Glutamatergic neuron (in vitro differentiated cells): ENCODE measurements at regions not wholly inside any gene's neighbourhood (a gene's known extent, or its start where the extent isn't known, plus 50 kb on each side); places are given as distances from the start of the nearest gene placed in this dataset.

ENCODE experiments used
- DNase-seq: peaks from one replicate; pipeline ENCODE4 v3.0.0; 2022
- H3K27ac Mint-ChIP-seq: one replicate; pipeline ENCODE4 v1.8.0; 2020; ENCODE audit warnings: mild to moderate bottlenecking, mixed read lengths, inconsistent platforms; ENCODE audit not compliant: unreplicated experiment
- H3K27me3 Mint-ChIP-seq: one replicate; pipeline ENCODE4 v1.8.0; 2020; ENCODE audit warnings: mild to moderate bottlenecking, moderate library complexity, mixed read lengths, inconsistent platforms; ENCODE audit not compliant: unreplicated experiment
- H3K36me3 Mint-ChIP-seq: one replicate; pipeline ENCODE4 v1.8.0; 2020; ENCODE audit warnings: mild to moderate bottlenecking, mixed read lengths, inconsistent platforms; ENCODE audit not compliant: unreplicated experiment
- H3K4me1 Mint-ChIP-seq: one replicate; pipeline ENCODE4 v1.8.0; 2020; ENCODE audit warnings: mild to moderate bottlenecking, low read depth, mixed read lengths, inconsistent platforms; ENCODE audit not compliant: unreplicated experiment
- H3K4me3 Mint-ChIP-seq: one replicate; pipeline ENCODE4 v1.8.0; 2020; ENCODE audit warnings: mild to moderate bottlenecking, mixed read lengths, inconsistent platforms; ENCODE audit not compliant: unreplicated experiment
- H3K9me3 Mint-ChIP-seq: one replicate; pipeline ENCODE4 v1.8.0; 2020; ENCODE audit warnings: mild to moderate bottlenecking, moderate library complexity, mixed read lengths, inconsistent platforms; ENCODE audit not compliant: unreplicated experiment
- CTCF ChIP-seq: fragments of 200-600 bp; sonication (generic); IDR thresholded peaks from one replicate; pipeline ENCODE4 v1.5.0; 2021; ENCODE audit not compliant: partially characterized antibody, unreplicated experiment

DNA sequence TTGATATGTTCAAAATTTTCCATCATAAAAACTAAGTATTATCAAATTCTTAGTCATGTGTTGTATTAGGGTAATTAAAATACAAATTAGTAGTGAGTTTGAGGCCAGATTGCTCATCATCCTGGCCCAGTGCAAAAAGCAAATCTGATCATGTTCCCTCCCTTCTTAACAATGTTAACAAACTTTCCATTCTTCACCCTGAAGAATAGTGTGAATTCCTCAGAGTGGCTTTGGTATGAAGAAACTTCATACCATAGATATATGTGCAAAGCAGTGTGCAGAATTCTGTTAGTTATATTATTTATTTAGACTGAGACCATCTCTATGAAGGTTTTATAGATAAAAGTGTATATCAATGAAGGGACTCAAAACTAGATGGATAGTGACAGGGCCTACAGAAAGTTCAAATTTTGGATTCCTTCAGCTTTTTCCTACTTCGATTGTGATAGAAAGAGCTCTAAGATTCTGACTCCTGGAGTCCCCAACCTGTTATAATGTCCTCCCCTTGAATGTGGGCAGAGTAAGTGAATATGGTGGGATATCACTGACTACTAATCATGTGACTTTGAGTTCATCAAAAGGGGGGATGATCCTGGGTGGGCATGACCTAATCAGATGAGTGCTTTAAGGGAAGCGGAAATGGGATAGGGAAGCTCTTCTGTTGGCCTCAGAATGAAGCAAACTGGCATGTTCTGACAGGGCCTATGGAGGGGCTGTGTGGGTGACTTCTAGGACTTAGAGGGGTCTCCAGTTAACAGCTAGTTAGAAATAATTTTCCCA is 271.4 kb downstream of the BTG1 start:
- H3K27ac Mint-ChIP-seq = no peak overlapping the region
- no peaks in the 10 kb centered on the region for H3K27me3 Mint-ChIP-seq
- TF ChIP-seq CTCF = no peak
- peaks cover 8% of the 10 kb centered on the region for H3K9me3 Mint-ChIP-seq
- H3K36me3 Mint-ChIP-seq = peaks cover 5% of the 10 kb centered on the region
- peaks cover 12% of the 10 kb centered on the region for H3K4me1 Mint-ChIP-seq
- no peak for DNase-seq
- no peak overlapping the region for H3K4me3 Mint-ChIP-seq

GRCh38 chr12:91871751-91872150 is 273.9 kb downstream of the BTG1 start:
- Mint-ChIP-seq H3K27me3 (no peaks in the 10 kb centered on the region), H3K4me1 (peaks cover 2% of the 10 kb centered on the region), H3K9me3 (peaks cover 7% of the 10 kb centered on the region), H3K27ac (no peak overlapping the region), H3K4me3 (no peak overlapping the region), H3K36me3 (peaks cover 5% of the 10 kb centered on the region)
- TF ChIP-seq CTCF = no peak
- DNase-seq = no peak

DNA sequence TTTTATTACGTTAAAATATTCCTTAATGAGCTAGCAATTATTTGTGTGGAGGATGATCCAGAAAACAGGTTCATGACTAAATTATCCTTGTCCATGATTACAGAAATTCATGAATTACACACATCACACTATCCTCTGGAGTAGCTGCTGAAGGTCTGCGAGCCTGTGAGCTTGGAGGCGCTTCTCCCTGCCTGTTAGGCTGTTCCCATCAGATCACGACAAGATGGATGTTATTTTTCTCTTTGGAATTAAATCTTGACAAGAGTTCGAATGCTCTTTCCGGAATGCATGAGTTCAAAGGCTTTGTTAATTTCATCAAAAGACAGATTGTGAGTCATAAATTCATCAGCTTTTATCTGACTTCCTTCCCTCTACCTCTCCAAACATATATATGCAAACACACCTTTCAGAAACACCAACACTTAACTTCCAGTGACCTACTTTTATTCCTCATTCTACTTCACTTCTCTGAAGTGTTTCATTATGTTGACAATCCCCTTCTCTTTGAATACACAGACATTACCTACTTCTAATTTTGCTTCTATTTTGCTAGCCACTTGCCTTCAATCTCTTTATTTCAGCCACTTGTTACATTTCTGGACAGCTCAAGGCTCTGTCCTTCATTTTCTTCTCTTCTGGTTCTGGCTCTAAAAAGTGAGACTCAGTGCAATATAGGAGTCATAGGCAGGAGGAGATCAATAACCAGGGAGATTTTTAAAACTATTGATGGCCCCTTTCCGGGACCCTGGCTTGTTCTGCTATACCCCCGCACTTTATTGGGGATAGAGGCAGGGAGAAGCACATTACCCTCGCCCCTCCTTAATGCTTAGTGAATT is 274.6 kb downstream of the BTG1 start:
- DNase-seq = no peak
- no peak for TF ChIP-seq CTCF
- H3K27ac Mint-ChIP-seq = no peak overlapping the region
- H3K27me3 Mint-ChIP-seq = no peaks in the 10 kb centered on the region
- no peak overlapping the region for H3K4me3 Mint-ChIP-seq
- peaks cover 5% of the 10 kb centered on the region for H3K36me3 Mint-ChIP-seq
- H3K4me1 Mint-ChIP-seq = no peaks in the 10 kb centered on the region
- H3K9me3 Mint-ChIP-seq = peaks cover 5% of the 10 kb centered on the region

DNA sequence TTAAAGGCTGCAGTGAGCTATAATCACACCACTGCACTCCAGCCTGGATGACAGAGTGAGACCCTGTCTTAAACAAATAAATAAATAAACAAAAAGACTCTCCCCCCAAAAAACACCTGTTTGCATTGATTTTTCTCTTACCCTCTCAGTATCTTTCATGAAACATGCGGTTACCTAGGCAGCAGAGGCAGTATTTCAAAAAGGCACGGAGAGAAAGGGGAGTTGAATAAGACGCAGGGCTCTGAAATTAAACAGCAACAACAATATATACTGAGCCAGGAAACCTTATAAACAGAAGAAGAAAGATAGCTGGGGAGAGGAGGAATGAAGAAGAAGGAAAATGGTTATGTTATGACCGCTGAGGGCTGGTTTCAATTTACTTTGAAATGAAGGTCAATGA is 277.6 kb downstream of the BTG1 start:
- no peak overlapping the region for H3K4me3 Mint-ChIP-seq
- no peak overlapping the region for H3K27ac Mint-ChIP-seq
- H3K4me1 Mint-ChIP-seq = no peaks in the 10 kb centered on the region
- DNase-seq = no peak
- no peaks in the 10 kb centered on the region for H3K27me3 Mint-ChIP-seq
- TF ChIP-seq CTCF = no peak
- H3K9me3 Mint-ChIP-seq = peaks cover 4% of the 10 kb centered on the region
- H3K36me3 Mint-ChIP-seq = no peaks in the 10 kb centered on the region

DNA sequence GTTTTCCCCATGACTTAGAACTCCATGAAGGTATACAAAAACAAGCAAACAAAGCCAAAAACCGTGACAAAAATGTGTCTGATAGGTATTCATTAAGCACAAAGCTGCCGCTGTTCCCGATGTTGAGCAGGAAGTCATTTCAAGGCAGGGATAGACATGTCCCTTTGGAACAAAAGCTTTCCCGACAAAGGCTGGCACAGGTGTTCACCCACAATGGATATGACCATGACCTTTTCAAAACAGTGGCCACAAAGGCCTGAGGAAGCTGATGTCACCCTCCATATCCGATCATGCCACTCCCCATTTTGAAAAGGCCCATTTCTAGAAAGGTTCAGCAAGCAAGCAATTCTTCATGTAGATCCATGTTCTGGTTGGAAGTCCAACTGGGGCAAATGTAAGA is 279.1 kb downstream of the BTG1 start:
- no peak for DNase-seq
- peaks cover 2% of the 10 kb centered on the region for H3K9me3 Mint-ChIP-seq
- H3K4me3 Mint-ChIP-seq = no peak overlapping the region
- no peak overlapping the region for H3K27ac Mint-ChIP-seq
- TF ChIP-seq CTCF = no peak
- H3K36me3 Mint-ChIP-seq = no peaks in the 10 kb centered on the region
- no peaks in the 10 kb centered on the region for H3K4me1 Mint-ChIP-seq
- no peaks in the 10 kb centered on the region for H3K27me3 Mint-ChIP-seq
